Lung (tissue), 11 donors: ENCODE measurements at regions not wholly inside any gene's neighbourhood (a gene's known extent, or its start where the extent isn't known, plus 50 kb on each side); places are given as distances from the start of the nearest gene placed in this dataset.

Source experiments
- ATAC-seq: fragments of 200-7000 bp; cut with Tn5 transposase; one replicate; pipeline ENCODE4 v1.9.1; 2020; ENCODE audit warnings: moderate number of reproducible peaks; ENCODE audit not compliant: insufficient read depth, low FRiP score
- DNase-seq, 3 donors: peaks; one replicate each; pipeline ENCODE4 v3.0.0-alpha.2; 2013 to 2017
- H3K27ac ChIP-seq, 2 donors: one replicate each; pipeline ENCODE4 v1.5.1; 2013; ENCODE audit warnings: mild to moderate bottlenecking in 2 of 2, moderate library complexity in 2 of 2, control low read depth in 1 of 2, inconsistent platforms in 1 of 2, low read depth in 1 of 2, low read length in 1 of 2
- H3K27me3 ChIP-seq, 3 donors: one replicate each; pipeline ENCODE4 v1.5.1; 2013; ENCODE audit warnings: low read length in 2 of 3; ENCODE audit not compliant: control insufficient read depth in 3 of 3, insufficient read depth in 3 of 3
- H3K36me3 ChIP-seq, 4 donors: one replicate each; pipeline ENCODE4 v1.5.1; 2013; ENCODE audit warnings: low read length in 4 of 4, mild to moderate bottlenecking in 1 of 4, moderate library complexity in 1 of 4; ENCODE audit not compliant: control insufficient read depth in 4 of 4, insufficient read depth in 4 of 4
- H3K4me1 ChIP-seq, 5 donors: one replicate each; pipeline ENCODE4 v1.5.1; 2013; ENCODE audit warnings: low read length in 5 of 5, mild to moderate bottlenecking in 2 of 5, moderate library complexity in 1 of 5; ENCODE audit not compliant: control insufficient read depth in 5 of 5, insufficient read depth in 5 of 5
- H3K4me3 ChIP-seq: one replicate; pipeline ENCODE4 v1.5.1; 2013; ENCODE audit warnings: mild to moderate bottlenecking, control low read depth, moderate library complexity
- H3K9ac ChIP-seq, 2 donors: one replicate each; pipeline ENCODE4 v1.5.1; 2013; ENCODE audit warnings: low read length in 2 of 2, control low read depth in 1 of 2; ENCODE audit not compliant: insufficient read depth in 1 of 2
- H3K9me3 ChIP-seq, 4 donors: one replicate each; pipeline ENCODE4 v1.5.1; 2013; ENCODE audit warnings: low read length in 3 of 4, mild to moderate bottlenecking in 1 of 4, moderate library complexity in 1 of 4; ENCODE audit not compliant: control insufficient read depth in 4 of 4, insufficient read depth in 3 of 4
- WGBS, 2 donors: extraction: QIAGEN DNeasy Blood & Tissue Kit; methylation state at CpG; one replicate each; pipeline ENCODE4 v1.1.7; 2013; 5-methylcytosine and 5-hydroxymethylcytosine counted together
- TF ChIP-seq, protein P1 (sequence below): IDR thresholded peaks from 2 replicates; pipeline ENCODE4 v1.5.1; 2012; ENCODE audit warnings: mild to moderate bottlenecking; ENCODE audit errors: control extremely low read depth, extremely low read depth
- donor health status: control.
- donor health status: control.
- donor health status: Bipolar disorder and iron deficiency.
- donor health status: healthy.
- donor health status: DM: yes; HTN: yes; CAD: no.

DNA sequence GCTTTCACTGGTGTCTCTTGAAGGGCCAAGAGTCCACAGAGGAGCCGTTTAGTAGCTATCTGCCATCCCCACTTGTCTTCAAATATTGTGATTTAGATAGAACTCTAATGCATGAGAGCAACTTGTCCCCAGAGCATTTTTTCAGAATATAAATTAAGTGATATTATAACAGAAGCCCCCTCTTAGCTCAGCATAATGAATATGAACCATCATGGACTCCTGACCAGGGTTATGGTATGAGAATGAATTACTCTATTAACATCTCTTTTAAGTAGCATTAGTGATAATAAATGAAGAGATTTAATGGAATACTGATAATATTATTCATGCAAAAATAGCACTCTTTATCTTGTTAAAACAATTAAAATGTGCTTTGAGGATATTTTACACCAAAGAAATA, 709.6 kb downstream of the GALR1 start:
- H3K9ac ChIP-seq: no peak overlapping the region
- 62 to 84% methylated on average over 1 of the region's 1 CpG for WGBS, 2 donors
- no peaks in the 10 kb centered on the region for H3K27me3 ChIP-seq
- ATAC-seq: no peak
- peaks cover 0 to 3% (median 0%) of the 10 kb centered on the region in 4 donors for H3K9me3 ChIP-seq
- TF ChIP-seq, protein P1, sequence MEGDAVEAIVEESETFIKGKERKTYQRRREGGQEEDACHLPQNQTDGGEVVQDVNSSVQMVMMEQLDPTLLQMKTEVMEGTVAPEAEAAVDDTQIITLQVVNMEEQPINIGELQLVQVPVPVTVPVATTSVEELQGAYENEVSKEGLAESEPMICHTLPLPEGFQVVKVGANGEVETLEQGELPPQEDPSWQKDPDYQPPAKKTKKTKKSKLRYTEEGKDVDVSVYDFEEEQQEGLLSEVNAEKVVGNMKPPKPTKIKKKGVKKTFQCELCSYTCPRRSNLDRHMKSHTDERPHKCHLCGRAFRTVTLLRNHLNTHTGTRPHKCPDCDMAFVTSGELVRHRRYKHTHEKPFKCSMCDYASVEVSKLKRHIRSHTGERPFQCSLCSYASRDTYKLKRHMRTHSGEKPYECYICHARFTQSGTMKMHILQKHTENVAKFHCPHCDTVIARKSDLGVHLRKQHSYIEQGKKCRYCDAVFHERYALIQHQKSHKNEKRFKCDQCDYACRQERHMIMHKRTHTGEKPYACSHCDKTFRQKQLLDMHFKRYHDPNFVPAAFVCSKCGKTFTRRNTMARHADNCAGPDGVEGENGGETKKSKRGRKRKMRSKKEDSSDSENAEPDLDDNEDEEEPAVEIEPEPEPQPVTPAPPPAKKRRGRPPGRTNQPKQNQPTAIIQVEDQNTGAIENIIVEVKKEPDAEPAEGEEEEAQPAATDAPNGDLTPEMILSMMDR: no peak
- H3K27ac ChIP-seq: no peak overlapping the region
- no peaks in the 10 kb centered on the region for H3K36me3 ChIP-seq
- DNase-seq: no peak
- H3K4me1 ChIP-seq: no peaks in the 10 kb centered on the region
- H3K4me3 ChIP-seq: no peak overlapping the region

DNA sequence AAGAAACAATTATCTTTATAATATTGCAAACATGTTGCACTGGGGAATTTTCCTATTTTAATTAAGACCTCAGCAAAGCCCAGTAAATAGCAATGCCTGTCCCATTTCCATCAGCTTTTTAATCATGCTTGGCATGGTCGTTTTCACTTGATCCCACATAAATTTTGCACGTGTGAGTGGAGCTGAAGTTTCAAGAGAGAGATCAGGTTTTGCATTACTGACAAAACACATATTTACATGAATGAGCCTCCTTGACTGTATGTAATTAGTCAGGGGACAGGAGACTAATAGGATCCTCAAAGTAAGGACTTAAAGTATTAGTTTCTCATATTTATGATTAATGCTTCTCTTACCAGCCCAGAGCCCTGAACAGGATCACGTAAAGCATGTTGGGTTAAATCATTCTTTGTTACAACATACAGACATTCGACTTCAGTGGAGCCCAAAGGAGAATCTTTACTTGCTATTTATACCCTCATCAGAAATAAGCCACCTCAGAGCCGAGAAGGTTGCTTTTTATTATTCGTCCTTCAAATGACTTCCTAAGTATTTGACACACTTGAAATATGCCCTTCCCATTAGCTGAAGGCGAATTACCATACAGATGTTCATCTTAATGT, 711.3 kb downstream of the GALR1 start:
- TF ChIP-seq, protein P1: no peak
- Histone ChIP-seq H3K9ac (no peak overlapping the region), H3K9me3 (peaks cover 0 to 5% (median 2%) of the 10 kb centered on the region in 4 donors), H3K27ac (no peak overlapping the region), H3K4me1 (no peaks in the 10 kb centered on the region), H3K4me3 (no peak overlapping the region), H3K36me3 (no peaks in the 10 kb centered on the region), H3K27me3 (no peaks in the 10 kb centered on the region)
- WGBS, 2 donors: 74 to 81% methylated on average over 7 of the region's 7 CpGs
- ATAC-seq (no peak), DNase-seq (no peak)

DNA sequence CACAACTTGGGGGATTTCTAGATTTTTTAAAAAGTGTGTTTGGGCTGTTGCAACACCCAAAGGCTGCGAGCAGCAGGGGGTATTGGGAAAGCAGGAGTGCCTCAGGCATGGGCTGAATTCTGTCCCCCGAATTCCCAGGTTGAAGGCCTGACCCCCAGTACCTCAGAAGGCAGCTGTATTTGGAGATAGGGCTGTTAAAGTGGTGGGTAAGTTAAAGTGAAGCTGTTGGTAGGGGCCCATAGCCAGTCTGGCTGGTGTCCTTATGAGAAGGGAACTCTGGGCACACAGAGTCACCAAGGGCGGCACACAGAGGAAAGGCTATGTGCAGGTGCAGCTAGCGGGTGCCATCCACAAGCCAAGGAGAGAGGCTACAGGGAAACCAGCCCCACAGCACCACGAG, 717.4 kb downstream of the GALR1 start:
- DNase-seq: no peak
- Histone ChIP-seq H3K27ac (no peak overlapping the region), H3K4me3 (no peak overlapping the region), H3K27me3 (peaks cover 0 to 2% (median 0%) of the 10 kb centered on the region in 3 donors), H3K4me1 (no peaks in the 10 kb centered on the region), H3K9me3 (peaks cover 0 to 16% (median 2%) of the 10 kb centered on the region in 4 donors), H3K36me3 (no peaks in the 10 kb centered on the region), H3K9ac (no peak overlapping the region)
- 73 to 84% methylated on average over 5 of the region's 5 CpGs for WGBS, 2 donors
- TF ChIP-seq, protein P1: no peak
- ATAC-seq: no peak

DNA sequence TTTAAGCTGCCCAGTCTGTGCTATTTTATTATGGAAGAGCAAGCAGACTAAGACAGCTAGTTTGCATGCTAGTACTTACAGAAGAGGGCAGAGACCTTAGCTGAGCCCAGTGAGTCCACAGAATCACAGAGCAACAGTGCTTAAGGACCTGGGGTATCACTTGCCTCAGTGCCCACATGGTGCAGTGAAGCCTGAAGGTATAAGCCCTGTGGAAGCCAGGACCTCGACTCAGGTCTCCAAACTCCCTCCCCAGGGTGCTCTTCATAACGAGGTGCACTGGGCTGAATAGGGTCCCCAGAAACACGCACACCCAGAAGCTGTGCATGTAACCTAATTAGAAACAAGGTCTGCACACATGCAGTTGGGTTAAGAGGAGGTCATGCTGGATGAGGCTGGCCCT, 718.1 kb downstream of the GALR1 start:
- ATAC-seq (no peak), DNase-seq (no peak)
- Histone ChIP-seq H3K4me3 (no peak overlapping the region), H3K27me3 (peaks cover 0 to 2% (median 0%) of the 10 kb centered on the region in 3 donors), H3K9me3 (peaks cover 0 to 18% (median 0%) of the 10 kb centered on the region in 4 donors), H3K4me1 (no peaks in the 10 kb centered on the region), H3K36me3 (no peaks in the 10 kb centered on the region), H3K27ac (no peak overlapping the region), H3K9ac (no peak overlapping the region)
- WGBS, 2 donors: 77 to 86% methylated on average over 3 of the region's 3 CpGs
- TF ChIP-seq, protein P1: no peak
